ENCODE measurements at regions not wholly inside any gene's neighbourhood (a gene's known extent, or its start where the extent isn't known, plus 50 kb on each side); places are given as distances from the start of the nearest gene placed in this dataset.
"Not testable (repeated sequence)": the region's sequence is repeated elsewhere in the genome, so short reads cannot be mapped to it uniquely, and the experiment has no call there.

DNA sequence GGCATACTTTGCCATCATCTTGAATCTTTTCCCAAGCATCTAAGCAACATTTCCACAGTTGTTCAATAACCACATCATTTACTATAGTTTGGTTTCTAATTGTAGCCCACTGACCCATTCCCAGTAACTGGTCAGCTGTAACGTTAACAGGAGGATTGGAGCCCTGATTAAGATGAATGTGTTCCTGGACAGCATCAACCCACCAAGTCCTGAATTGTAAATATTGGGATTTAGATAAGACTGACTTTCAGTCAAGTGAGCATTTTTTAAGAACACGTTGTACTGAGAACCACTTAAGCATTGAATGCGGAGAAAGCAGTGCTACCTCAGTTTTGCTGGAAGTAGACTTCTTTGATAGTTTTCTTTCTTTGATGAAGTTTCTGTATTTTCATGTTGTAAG is 53.3 kb upstream of the ARL4D start:
- DNase-seq: not testable (repeated sequence)

- DNase-seq: no peak
Measured at GRCh38 chr17:43344685-43345084, 54.1 kb upstream of the ARL4D start.

DNA sequence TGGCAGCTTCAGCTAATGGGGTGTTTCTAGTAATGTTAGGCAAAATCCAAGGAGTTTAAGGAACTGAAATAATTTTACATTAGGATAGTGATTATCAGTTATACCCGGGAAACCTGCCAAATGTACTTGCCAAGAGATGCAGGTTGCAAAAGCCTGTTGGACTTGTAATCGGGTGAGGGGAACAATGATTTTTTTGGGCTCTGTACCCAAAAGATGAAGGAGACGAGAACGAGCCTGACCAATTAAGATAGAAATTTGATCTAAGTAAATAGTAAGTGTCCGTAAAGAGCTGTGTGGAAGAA is 56.3 kb upstream of the ARL4D start:
- DNase-seq: peak; percentile 41

DNA sequence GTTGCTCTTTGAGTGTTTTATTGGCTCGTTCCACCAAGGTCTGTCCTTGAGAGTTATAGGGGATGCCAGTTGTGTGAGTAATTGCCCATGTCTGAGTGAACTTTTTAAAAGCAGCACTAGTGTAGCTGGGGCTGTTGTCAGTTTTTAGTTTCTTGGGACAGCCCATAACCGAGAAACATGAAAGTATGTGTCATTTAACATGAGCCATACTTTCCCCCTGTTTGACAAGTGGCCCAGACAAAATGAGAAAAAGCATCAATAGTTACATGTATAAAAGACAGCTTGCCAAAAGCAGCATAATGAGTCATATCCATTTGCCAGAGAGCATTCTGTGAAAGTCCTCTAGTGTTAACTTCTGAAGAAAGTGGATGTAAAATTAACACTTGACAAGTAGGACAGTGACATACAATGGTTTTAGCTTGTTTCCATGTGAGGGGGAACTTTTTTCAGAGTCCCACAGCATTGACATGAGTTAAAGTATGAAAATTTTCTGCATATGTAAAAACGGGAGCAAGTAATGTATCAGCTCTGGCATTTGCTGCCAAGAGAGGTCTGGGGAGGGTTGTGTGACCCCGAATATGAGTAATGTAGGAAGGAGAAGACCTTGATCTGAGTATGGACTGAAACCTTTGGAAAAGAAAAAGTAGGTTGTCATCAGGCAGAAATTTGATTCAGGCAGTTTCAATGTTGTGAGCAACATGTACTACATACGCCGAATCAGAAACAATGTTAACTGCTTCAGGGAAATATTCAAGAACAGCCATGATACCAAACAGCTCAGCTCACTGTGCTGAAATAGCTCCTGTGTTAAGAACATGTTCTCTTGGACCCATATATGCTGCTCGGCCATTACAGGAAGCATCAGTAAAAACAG is 56.8 kb upstream of the ARL4D start:
- DNase-seq: no peak

DNA sequence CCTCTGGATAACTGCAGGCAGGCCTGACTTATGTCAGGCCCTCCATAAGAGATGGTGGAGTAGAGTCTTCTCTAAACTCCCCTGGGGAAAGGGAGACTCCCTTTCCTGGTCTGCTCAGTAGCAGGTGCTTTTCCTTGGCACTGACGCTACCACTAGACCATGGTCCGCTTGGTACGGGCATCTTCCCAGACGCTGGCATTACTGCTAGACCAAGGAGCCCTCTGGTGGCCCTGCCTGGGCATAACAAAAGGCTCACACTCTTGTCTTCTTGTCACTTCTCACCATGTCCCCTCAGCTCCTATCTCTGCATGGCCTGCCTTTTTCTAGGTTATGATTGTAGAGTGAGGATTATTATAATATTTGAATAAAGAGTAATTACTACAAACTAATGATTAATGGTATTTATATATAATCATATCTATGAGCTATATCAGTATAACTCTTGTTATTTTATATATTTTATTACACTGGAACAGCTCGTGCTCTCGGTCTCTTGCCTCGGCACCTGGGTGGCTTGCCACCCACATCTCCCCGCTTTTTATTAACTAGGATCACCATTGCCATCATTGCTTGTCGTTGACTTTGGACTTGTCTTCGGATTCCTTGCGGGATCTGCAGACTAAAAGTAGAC is 59.8 kb upstream of the ARL4D start:
- peak; percentile 79 for DNase-seq

DNA sequence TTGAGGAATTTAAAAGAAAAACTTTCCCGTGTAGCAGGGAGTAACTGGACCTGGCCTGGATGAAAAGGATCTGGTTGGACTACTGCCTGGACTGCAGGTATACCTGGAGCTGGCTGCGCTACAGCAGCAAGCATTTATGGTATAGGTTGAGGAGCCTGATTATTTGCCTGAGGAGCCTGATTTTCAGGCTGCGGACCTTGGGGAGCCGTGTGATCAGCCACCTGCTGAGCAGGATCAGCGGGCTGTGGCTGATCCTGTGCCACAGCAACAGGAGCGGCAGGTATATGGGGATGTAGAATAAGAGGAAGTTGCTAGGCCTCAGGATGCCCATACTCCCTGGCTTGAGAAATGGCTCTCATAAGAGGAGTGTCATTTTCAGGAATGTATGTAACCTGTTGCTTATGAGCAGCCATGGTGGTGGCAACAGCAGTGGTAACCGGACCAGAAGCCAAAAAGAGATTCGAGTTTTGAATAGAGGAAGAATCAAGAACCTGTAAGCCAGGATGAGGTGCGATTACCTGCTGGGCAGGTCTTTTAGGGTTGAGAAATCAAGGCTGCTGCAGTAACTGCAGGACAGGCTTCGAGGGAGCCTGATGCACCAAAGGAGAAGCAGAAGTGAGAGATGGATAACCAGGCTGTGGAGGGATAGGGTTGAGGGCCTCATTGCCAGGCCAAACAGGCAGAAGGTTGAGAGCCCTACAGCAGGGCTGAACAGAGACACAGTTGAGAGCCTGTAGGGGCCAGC is 60.9 kb upstream of the ARL4D start:
- no peak for DNase-seq

DNA sequence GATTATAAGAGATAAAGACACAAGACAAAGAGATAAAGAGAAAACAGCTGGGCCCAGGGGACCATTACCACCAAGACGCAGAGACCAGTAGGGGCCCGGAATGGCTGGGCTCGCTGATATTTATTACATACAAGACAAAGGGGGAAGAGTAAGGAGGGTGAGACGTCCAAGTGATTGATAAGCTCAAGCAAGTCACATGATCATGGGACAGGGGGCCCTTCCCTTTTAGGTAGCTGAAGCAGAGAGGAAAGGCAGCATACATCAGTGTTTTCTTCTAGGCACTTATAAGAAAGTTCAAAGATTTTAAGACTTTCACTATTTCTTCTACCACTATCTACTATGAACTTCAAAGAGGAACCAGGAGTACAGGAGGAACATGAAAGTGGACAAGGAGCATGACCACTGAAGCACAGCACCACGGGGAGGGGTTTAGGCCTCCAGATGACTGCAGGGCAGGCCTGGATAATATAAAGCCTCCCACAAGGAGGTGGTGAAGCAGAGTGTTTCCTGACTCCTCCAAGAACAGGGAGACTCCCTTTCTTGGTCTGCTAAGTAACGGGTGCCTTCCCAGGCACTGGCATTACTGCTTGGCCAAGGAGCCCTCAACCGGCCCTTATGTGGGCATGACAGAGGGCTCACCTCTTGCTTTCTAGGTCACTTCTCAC is 63.9 kb upstream of the ARL4D start:
- DNase-seq: peak; percentile 41

- no peak for DNase-seq
Measured at GRCh38 chr17:43333433-43333943, 65.3 kb upstream of the ARL4D start.

DNA sequence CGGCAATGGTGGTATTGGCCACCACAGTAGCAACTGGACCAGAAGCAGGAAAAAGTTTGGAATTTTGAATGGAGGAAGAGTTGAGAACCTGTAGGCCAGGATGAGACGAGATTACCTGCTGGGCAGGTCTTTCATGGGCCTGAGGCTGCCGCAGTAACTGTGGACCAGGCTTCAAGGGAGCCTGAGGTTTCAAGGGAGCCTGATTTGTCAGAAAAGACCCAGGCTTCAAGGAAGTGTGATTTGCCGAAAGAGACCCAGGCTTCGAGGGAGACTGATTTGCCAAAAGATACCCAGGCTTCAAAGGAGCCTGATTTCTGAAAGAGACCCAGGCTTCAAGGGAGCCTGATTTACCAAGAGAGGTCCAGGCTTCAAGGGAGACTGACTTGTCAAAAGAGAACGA is 66.6 kb upstream of the ARL4D start:
- no peak for DNase-seq

DNA sequence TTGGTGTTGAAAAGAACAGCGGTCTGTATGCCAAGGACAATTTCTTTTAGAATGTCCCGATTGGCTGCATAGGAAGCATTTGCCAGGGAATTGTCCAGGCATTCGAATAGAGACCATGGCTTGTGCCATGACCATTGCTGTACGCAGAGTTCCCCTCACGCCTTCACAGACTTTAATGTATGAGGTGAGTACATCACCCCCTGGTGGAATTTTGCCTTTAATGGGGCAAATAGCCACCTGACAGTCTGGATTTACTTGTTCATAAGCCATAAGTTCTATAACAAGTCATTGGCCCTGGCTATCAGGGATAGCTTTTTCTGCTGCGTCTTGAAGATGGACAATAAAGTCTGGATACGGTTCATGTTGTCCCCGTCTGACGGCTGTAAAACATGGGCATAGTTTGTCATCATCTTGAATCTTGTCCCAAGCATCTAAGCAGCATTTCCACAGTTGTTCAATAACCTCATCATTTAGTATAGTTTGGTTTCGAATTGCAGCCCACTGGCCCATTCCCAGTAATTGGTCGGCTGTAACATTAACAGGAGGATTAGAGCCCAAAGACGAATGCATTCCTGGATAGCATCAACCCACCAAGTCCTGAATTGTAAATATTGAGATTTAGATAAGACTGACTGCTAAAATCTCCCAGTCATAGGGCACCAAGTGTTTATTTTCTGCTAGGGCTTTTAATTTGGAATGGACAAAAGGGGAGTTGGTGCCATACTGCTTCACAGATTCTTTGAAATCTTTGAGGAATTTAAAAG is 67.7 kb upstream of the ARL4D start:
- peak; percentile 37 for DNase-seq

DNA sequence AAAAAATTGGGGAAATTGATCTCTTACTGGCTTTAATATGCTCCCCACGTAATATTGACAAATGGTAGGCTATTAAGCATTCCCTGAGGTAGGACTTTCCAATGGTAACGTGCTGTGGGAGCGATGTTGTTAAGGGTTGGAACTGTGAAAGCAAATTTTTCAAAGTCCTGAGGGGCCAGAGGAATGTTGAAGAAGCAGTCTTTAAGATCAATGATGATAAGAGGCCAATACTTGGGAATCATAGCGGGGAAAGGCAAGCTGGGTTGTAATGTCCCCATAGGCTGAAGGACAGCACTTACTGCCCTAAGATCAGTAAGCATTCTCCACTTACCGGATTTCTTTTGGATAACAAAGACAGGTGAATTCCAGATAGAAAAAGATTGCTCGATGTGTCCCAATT is 69.6 kb upstream of the ARL4D start:
- no peak for DNase-seq

DNA sequence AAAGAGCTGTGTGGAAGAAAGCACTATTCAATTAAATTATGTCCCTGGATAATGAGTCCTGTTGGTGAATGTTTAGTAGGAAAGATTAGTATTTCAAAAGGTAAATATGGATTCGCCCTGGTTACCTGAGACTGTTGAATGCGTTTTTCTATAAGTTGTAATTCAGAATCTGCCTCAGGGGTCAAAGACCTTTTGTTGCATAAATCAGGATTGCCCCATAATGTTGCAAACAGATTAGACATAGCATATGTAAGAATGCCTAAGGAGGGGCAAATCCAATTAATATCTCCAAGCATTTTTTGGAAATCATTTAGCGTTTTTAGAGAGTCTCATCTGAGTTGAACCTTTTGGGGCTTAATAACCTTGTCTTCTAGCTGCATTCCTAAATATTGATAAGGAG is 70.1 kb upstream of the ARL4D start:
- DNase-seq: no peak

GRCh38 chr17:43327834-43328420 is 70.9 kb upstream of the ARL4D start:
- DNase-seq: no peak

GRCh38 chr17:43327421-43327820 is 71.4 kb upstream of the ARL4D start:
- no peak for DNase-seq

GRCh38 chr17:43326490-43327275 is 72.1 kb upstream of the ARL4D start:
- no peak for DNase-seq

- DNase-seq: no peak
Measured at GRCh38 chr17:43324205-43324893, 74.4 kb upstream of the ARL4D start.

DNA sequence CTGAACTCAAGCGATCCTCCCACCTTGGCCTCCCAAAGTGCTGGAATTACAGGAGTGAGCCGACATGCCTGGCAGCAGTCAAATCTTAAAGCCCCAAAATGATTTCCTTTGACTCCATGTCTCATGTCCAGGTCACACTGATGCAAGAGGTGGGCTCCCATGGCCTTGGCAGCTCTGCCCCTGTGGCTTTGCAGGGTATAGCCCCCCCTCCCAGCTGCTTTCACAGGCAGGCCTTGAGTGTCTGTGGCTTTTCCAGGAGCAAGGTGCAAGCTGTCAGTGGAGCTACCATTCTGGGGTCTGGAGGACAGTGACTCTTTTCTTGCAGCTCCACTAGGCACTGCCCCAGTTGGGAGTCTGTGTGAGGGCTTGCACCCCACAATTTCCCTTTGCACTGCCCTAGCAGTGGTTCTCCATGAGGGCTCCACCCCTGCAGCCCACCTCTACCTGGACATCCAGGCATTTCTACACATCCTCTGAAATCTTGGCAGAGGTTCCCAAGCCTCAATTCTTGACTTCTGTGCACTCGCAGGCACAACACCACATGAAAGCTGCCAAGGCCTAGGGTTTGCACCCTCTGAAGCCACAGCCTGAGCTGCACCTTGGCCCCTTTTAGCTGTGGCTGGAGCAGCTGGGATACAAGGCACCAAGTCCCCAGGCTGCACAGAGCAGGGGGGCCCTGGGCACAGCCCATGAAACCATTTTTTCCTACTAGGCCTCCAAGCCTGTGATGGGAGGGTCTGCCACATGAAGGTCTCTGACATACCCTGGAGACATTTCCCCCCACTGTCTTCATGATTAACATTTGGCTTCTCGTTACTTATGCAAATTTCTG is 79.3 kb upstream of the ARL4D start:
- no peak for DNase-seq

GRCh38 chr17:43316522-43317142 is 82.2 kb upstream of the ARL4D start:
- DNase-seq: peak; percentile 12

DNA sequence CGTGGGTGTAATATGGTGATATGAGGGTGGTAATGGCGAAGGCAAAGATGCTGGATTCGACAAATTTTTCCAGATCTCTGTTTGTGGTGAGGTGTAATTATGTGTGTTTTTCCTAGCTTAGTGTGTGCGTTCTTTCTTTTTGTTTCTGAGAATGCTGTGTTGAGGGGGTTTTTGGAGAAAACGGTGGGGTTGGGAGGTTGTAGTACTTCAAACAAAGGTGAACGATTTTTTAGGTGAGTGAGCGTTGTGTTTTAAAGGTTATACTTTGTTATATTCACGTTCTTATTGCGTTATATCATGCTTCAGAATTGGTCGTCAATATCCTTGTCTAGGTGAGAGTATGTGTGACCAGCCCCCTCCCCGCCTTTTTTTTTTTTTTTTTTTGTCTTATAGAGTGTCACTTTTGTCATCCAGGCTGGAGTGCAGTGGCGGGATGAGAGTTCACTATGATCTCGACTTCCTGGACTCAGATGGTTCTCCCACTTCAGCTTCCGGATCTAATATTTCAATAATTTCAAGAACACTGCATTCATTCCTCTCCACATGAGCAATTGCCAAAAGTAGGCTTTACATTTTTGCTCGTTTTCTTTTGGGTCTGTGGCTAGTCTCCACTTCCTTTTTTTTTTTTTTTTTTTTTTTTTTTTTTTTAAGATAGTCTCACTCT is 82.2 kb upstream of the RNU2-1 start:
- DNase-seq: no peak
